ENCODE measurements at regions not wholly inside any gene's neighbourhood (a gene's known extent, or its start where the extent isn't known, plus 50 kb on each side); places are given as distances from the start of the nearest gene placed in this dataset.
"Not testable (repeated sequence)": the region's sequence is repeated elsewhere in the genome, so short reads cannot be mapped to it uniquely, and the experiment has no call there.

GRCh38 chr11:122559734-122560382 is 95.7 kb upstream of the UBASH3B start:
- Histone ChIP-seq H3K4me3 (ENCODE audit: insufficient read depth, low read depth, low read length) (peak overlapping the region; percentile 29; the same call in 1 of the 2 replicates), H3K36me3 (replicated peaks; ENCODE audit: control insufficient read depth, insufficient read depth, low read length) (no peaks in the 10 kb centered on the region), H3K27me3 (ENCODE audit: control insufficient read depth, insufficient read depth, low read length) (no peaks in the 10 kb centered on the region)
- DNase-seq: peak; percentile 68

- H3K4me3 ChIP-seq (ENCODE audit: insufficient read depth, low read depth, low read length): peak overlapping the region; percentile 29; the same call in 1 of the 2 replicates
- not testable (repeated sequence) for H3K27me3 ChIP-seq (ENCODE audit: control insufficient read depth, insufficient read depth, low read length); DNase-seq; H3K36me3 ChIP-seq (replicated peaks; ENCODE audit: control insufficient read depth, insufficient read depth, low read length)
Measured at GRCh38 chr11:122559218-122559617, 96.3 kb upstream of the UBASH3B start.

- not testable (repeated sequence) for DNase-seq; H3K4me3 ChIP-seq (ENCODE audit: insufficient read depth, low read depth, low read length); H3K27me3 ChIP-seq (ENCODE audit: control insufficient read depth, insufficient read depth, low read length); H3K36me3 ChIP-seq (replicated peaks; ENCODE audit: control insufficient read depth, insufficient read depth, low read length)
Measured at GRCh38 chr11:122557163-122557562, 98.4 kb upstream of the UBASH3B start.

- Histone ChIP-seq H3K4me3 (ENCODE audit: insufficient read depth, low read depth, low read length) (peak overlapping the region; percentile 34; the same call in 1 of the 2 replicates), H3K27me3 (ENCODE audit: control insufficient read depth, insufficient read depth, low read length) (no peaks in the 10 kb centered on the region), H3K36me3 (replicated peaks; ENCODE audit: control insufficient read depth, insufficient read depth, low read length) (no peaks in the 10 kb centered on the region)
- DNase-seq: peak; percentile 73
Measured at GRCh38 chr11:122556605-122557004, 98.9 kb upstream of the UBASH3B start.

- no peak for DNase-seq
- Histone ChIP-seq H3K36me3 (replicated peaks; ENCODE audit: control insufficient read depth, insufficient read depth, low read length) (no peaks in the 10 kb centered on the region), H3K27me3 (ENCODE audit: control insufficient read depth, insufficient read depth, low read length) (no peaks in the 10 kb centered on the region), H3K4me3 (ENCODE audit: insufficient read depth, low read depth, low read length) (no peak overlapping the region)
Measured at GRCh38 chr11:122538060-122538459, 117.5 kb upstream of the UBASH3B start.

GRCh38 chr11:122524898-122525297 is 130.6 kb upstream of the UBASH3B start:
- H3K27me3 ChIP-seq (ENCODE audit: control insufficient read depth, insufficient read depth, low read length): no peaks in the 10 kb centered on the region
- no peaks in the 10 kb centered on the region for H3K36me3 ChIP-seq (replicated peaks; ENCODE audit: control insufficient read depth, insufficient read depth, low read length)
- H3K4me3 ChIP-seq (ENCODE audit: insufficient read depth, low read depth, low read length): no peak overlapping the region

GRCh38 chr11:122523846-122524805 is 131.4 kb upstream of the UBASH3B start:
- Histone ChIP-seq H3K36me3 (replicated peaks; ENCODE audit: control insufficient read depth, insufficient read depth, low read length) (no peaks in the 10 kb centered on the region), H3K4me3 (ENCODE audit: insufficient read depth, low read depth, low read length) (no peak overlapping the region), H3K27me3 (ENCODE audit: control insufficient read depth, insufficient read depth, low read length) (no peaks in the 10 kb centered on the region)
- no peak for DNase-seq

More at GRCh38 chr11:122524898-122525297, 130.6 kb upstream of the UBASH3B start:
- no peak for DNase-seq

GRCh38 chr11:122521626-122522025 is 133.9 kb upstream of the UBASH3B start:
- H3K27me3 ChIP-seq (ENCODE audit: control insufficient read depth, insufficient read depth, low read length): no peaks in the 10 kb centered on the region
- no peak for DNase-seq
- H3K4me3 ChIP-seq (ENCODE audit: insufficient read depth, low read depth, low read length): no peak overlapping the region
- H3K36me3 ChIP-seq (replicated peaks; ENCODE audit: control insufficient read depth, insufficient read depth, low read length): no peaks in the 10 kb centered on the region

GRCh38 chr11:122517403-122518379 is 137.8 kb upstream of the UBASH3B start:
- H3K4me3 ChIP-seq (ENCODE audit: insufficient read depth, low read depth, low read length): no peak overlapping the region
- no peak for DNase-seq
- H3K36me3 ChIP-seq (replicated peaks; ENCODE audit: control insufficient read depth, insufficient read depth, low read length): no peaks in the 10 kb centered on the region
- no peaks in the 10 kb centered on the region for H3K27me3 ChIP-seq (ENCODE audit: control insufficient read depth, insufficient read depth, low read length)

- no peaks in the 10 kb centered on the region for H3K27me3 ChIP-seq (ENCODE audit: control insufficient read depth, insufficient read depth, low read length)
- H3K4me3 ChIP-seq (ENCODE audit: insufficient read depth, low read depth, low read length): no peak overlapping the region
- no peak for DNase-seq
- H3K36me3 ChIP-seq (replicated peaks; ENCODE audit: control insufficient read depth, insufficient read depth, low read length): no peaks in the 10 kb centered on the region
Measured at GRCh38 chr11:122516686-122517085, 138.8 kb upstream of the UBASH3B start.

- DNase-seq: no peak
- Histone ChIP-seq H3K27me3 (ENCODE audit: control insufficient read depth, insufficient read depth, low read length) (no peaks in the 10 kb centered on the region), H3K36me3 (replicated peaks; ENCODE audit: control insufficient read depth, insufficient read depth, low read length) (no peaks in the 10 kb centered on the region), H3K4me3 (ENCODE audit: insufficient read depth, low read depth, low read length) (no peak overlapping the region)
Measured at GRCh38 chr11:122513997-122514396, 141.5 kb upstream of the UBASH3B start.

- no peak for DNase-seq
- no peak overlapping the region for H3K4me3 ChIP-seq (ENCODE audit: insufficient read depth, low read depth, low read length)
- H3K27me3 ChIP-seq (ENCODE audit: control insufficient read depth, insufficient read depth, low read length): no peaks in the 10 kb centered on the region
- no peaks in the 10 kb centered on the region for H3K36me3 ChIP-seq (replicated peaks; ENCODE audit: control insufficient read depth, insufficient read depth, low read length)
Measured at GRCh38 chr11:122513328-122513727, 142.2 kb upstream of the UBASH3B start.

- Histone ChIP-seq H3K36me3 (replicated peaks; ENCODE audit: control insufficient read depth, insufficient read depth, low read length) (no peaks in the 10 kb centered on the region), H3K27me3 (ENCODE audit: control insufficient read depth, insufficient read depth, low read length) (no peaks in the 10 kb centered on the region), H3K4me3 (ENCODE audit: insufficient read depth, low read depth, low read length) (no peak overlapping the region)
- no peak for DNase-seq
Measured at GRCh38 chr11:122512688-122513087, 142.8 kb upstream of the UBASH3B start.

GRCh38 chr11:122509899-122510298 is 145.6 kb upstream of the UBASH3B start:
- DNase-seq: no peak
- Histone ChIP-seq H3K4me3 (ENCODE audit: insufficient read depth, low read depth, low read length) (no peak overlapping the region), H3K36me3 (replicated peaks; ENCODE audit: control insufficient read depth, insufficient read depth, low read length) (no peaks in the 10 kb centered on the region), H3K27me3 (ENCODE audit: control insufficient read depth, insufficient read depth, low read length) (no peaks in the 10 kb centered on the region)
